H1 (cell line): ENCODE measurements at regions not wholly inside any gene's neighbourhood (a gene's known extent, or its start where the extent isn't known, plus 50 kb on each side); places are given as distances from the start of the nearest gene placed in this dataset.

Experiments
- CEBPB ChIP-seq: IDR thresholded peaks from 2 replicates; pipeline ENCODE4 v1.6.1; 2012; ENCODE audit warnings: low read depth, low read length
- PHF8 ChIP-seq: fragments of 200-600 bp; sonication (generic); conservative IDR thresholded peaks from 2 replicates; pipeline ENCODE4 v1.7.1; 2012; ENCODE audit warnings: low read depth, mild to moderate bottlenecking, inconsistent platforms, low read length, moderate library complexity
- RAD21 ChIP-seq, 2 experiments: IDR thresholded peaks in 1 of 2; conservative IDR thresholded peaks in 1 of 2; 2 replicates each; pipeline ENCODE4 v1.6.1; 2011; ENCODE audit warnings: low read depth in 2 of 2, low read length in 2 of 2, improper control_type of control experiment in 1 of 2, inconsistent platforms in 1 of 2, mild to moderate bottlenecking in 1 of 2, moderate library complexity in 1 of 2
- SIX5 ChIP-seq: IDR thresholded peaks from 2 replicates; pipeline ENCODE4 v1.6.1; 2011; ENCODE audit warnings: mild to moderate bottlenecking, low read depth, low read length

DNA sequence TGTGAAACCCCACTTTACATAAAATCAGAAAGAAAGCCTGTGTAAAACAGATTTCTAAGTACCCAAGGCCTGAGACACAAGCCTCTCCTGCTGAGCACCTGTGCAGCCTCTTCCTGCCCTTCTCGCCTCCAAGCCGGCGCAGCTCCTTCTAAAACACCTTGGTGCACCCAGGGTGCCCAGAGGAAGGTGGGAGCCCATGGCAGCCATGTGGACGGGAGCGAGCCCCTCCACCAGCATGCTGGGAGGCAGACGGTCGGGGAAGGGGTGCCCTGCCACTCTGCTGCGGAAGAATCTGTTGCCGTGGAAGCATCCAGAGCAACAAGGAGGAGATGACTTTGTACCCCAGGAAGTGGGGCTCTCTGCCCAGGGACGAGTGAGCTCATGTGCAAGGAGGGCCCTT lies 103.1 kb upstream of the C14orf180 start (continued):
- TF ChIP-seq RAD21 (IDR thresholded peaks at IDR 0.05 in 1 of 2, conservative IDR thresholded peaks at IDR 0.05 in 1 of 2; ENCODE audit: low read depth in 2 of 2, low read length in 2 of 2), result no peak
- TF ChIP-seq SIX5, result no peak
- no peak for TF ChIP-seq CEBPB
- no peak for TF ChIP-seq PHF8
